Adipose tissue (tissue), 3 donors: ENCODE measurements at regions not wholly inside any gene's neighbourhood (a gene's known extent, or its start where the extent isn't known, plus 50 kb on each side); places are given as distances from the start of the nearest gene placed in this dataset.

Source experiments
- H3K27ac ChIP-seq: one replicate; pipeline ENCODE4 v1.5.1; 2013; ENCODE audit warnings: low read depth, low read length
- WGBS, 3 donors: extraction: QIAGEN DNeasy Blood & Tissue Kit; methylation state at CpG; one replicate each; pipeline ENCODE4 v1.1.7; 2013; 5-methylcytosine and 5-hydroxymethylcytosine counted together
- donor health status: healthy with polysubstance abuse.
- donor health status: Bipolar disorder and iron deficiency.
- donor health status: healthy.

- 74 to 84% (median 81%) methylated on average over 8 of the region's 8 CpGs for WGBS, 3 donors
- H3K27ac ChIP-seq = no peak overlapping the region
Measured at GRCh38 chr9:13992138-13993088, 321.5 kb downstream of the NFIB start.

- 92 to 94% (median 92%) methylated on average over 1 of the region's 1 CpG for WGBS, 3 donors
- no peak overlapping the region for H3K27ac ChIP-seq
Measured at GRCh38 chr9:13991395-13991794, 322.5 kb downstream of the NFIB start.

- 42 to 69% (median 59%) methylated on average over 4 of the region's 4 CpGs for WGBS, 3 donors
- no peak overlapping the region for H3K27ac ChIP-seq
Measured at GRCh38 chr9:13990994-13991393, 322.9 kb downstream of the NFIB start.

- H3K27ac ChIP-seq = no peak overlapping the region
Measured at GRCh38 chr9:13990331-13990730, 323.6 kb downstream of the NFIB start.

- no peak overlapping the region for H3K27ac ChIP-seq
- WGBS, 3 donors = 31 to 92% (median 91%) methylated on average over 1 of the region's 1 CpG
Measured at GRCh38 chr9:13988944-13989343, 325.0 kb downstream of the NFIB start.

- whole genome bisulfite sequencing, 3 donors = 88 to 91% (median 89%) methylated on average over 4 of the region's 4 CpGs
- no peak overlapping the region for H3K27ac ChIP-seq
Measured at GRCh38 chr9:13983607-13984006, 330.3 kb downstream of the NFIB start.

GRCh38 chr9:13979941-13980318, 334.0 kb downstream of the NFIB start:
- H3K27ac ChIP-seq = no peak overlapping the region
- 38 to 56% (median 46%) methylated on average over 2 of the region's 2 CpGs for WGBS, 3 donors

GRCh38 chr9:13975611-13976290, 338.2 kb downstream of the NFIB start:
- no peak overlapping the region for H3K27ac ChIP-seq
- 34 to 88% (median 55%) methylated on average over 1 of the region's 1 CpG for WGBS, 3 donors

- H3K27ac ChIP-seq = no peak overlapping the region
- WGBS, 3 donors = 57 to 87% (median 73%) methylated on average over 4 of the region's 4 CpGs
Measured at GRCh38 chr9:13974891-13975290, 339.1 kb downstream of the NFIB start.

- 68 to 71% (median 68%) methylated on average over 10 of the region's 10 CpGs for WGBS, 3 donors
- no peak overlapping the region for H3K27ac ChIP-seq
Measured at GRCh38 chr9:13971966-13972655, 341.8 kb downstream of the NFIB start.

GRCh38 chr9:13971415-13971814, 342.5 kb downstream of the NFIB start:
- WGBS, 3 donors = 62 to 83% (median 80%) methylated on average over 4 of the region's 4 CpGs
- no peak overlapping the region for H3K27ac ChIP-seq

- WGBS, 3 donors = 74 to 80% (median 77%) methylated on average over 3 of the region's 3 CpGs
- no peak overlapping the region for H3K27ac ChIP-seq
Measured at GRCh38 chr9:13970426-13970825, 343.5 kb downstream of the NFIB start.

- H3K27ac ChIP-seq = no peak overlapping the region
- WGBS, 3 donors = 33 to 69% (median 57%) methylated on average over 4 of the region's 4 CpGs
Measured at GRCh38 chr9:13970018-13970417, 343.9 kb downstream of the NFIB start.

GRCh38 chr9:13967438-13967837, 346.5 kb downstream of the NFIB start:
- WGBS, 3 donors = 54 to 82% (median 69%) methylated on average over 4 of the region's 4 CpGs
- H3K27ac ChIP-seq = no peak overlapping the region

GRCh38 chr9:13967011-13967410, 346.9 kb downstream of the NFIB start:
- no peak overlapping the region for H3K27ac ChIP-seq
- 91 to 97% (median 97%) methylated on average over 1 of the region's 1 CpG for WGBS, 3 donors

- H3K27ac ChIP-seq = no peak overlapping the region
- 51 to 72% (median 62%) methylated on average over 3 of the region's 3 CpGs for WGBS, 3 donors
Measured at GRCh38 chr9:13963005-13963653, 350.8 kb downstream of the NFIB start.

- WGBS, 3 donors = 49 to 86% (median 69%) methylated on average over 6 of the region's 6 CpGs
- no peak overlapping the region for H3K27ac ChIP-seq
Measured at GRCh38 chr9:13962006-13962405, 351.9 kb downstream of the NFIB start.

GRCh38 chr9:13960011-13960765, 353.8 kb downstream of the NFIB start:
- WGBS, 3 donors = 67 to 83% (median 78%) methylated on average over 11 of the region's 11 CpGs

More at GRCh38 chr9:13960011-13960765, 353.8 kb downstream of the NFIB start:
- no peak overlapping the region for H3K27ac ChIP-seq
